ENCODE measurements at regions not wholly inside any gene's neighbourhood (a gene's known extent, or its start where the extent isn't known, plus 50 kb on each side); places are given as distances from the start of the nearest gene placed in this dataset.
"Not testable (repeated sequence)": the region's sequence is repeated elsewhere in the genome, so short reads cannot be mapped to it uniquely, and the experiment has no call there.

DNA sequence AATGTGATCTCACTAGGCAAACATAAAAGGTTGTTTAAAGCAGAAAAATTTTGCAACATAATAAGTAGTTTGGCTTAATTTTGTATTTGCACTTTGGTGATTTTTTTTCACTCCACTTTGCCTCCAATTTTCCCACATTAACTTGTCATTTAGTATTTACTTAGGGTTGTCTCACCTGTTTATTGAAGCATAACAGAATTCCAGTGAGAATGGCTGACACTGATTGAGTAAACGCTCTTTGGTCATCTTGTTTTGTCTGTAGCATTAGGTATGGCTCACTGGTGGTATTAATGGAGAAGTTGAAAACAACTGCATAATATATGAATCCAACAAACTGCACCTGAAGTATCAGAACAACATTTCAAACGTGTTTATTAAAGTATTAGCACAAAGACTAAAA lies 799.5 kb upstream of the ADGRL3 start:
- no peak for DNase-seq

GRCh38 chr4:60404027-60404426 lies 796.1 kb upstream of the ADGRL3 start:
- DNase-seq, result no peak

- DNase-seq, result no peak
These were observed 777.7 kb upstream of the ADGRL3 start for GRCh38 chr4:60422439-60422838.

GRCh38 chr4:60423573-60424184 lies 776.4 kb upstream of the ADGRL3 start:
- DNase-seq, result not testable (repeated sequence)

DNA sequence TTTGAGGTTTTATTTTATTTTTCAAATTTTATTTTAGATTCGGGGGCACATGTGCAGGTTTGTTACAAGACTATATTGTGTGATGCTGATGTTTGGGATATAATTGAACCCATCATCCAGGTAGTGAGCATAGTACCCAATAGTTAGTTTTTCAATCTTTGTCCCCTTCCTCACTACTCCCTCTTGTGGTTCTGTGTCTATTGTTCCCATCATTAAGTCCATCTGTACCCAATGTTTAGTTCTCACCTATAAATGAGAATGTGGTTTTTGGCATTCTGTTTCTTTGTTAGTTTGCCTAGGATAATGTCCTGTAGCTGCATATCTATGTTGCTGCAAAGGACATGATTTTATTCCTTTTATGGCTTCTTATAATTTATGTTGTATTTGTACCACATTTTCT lies 767.2 kb upstream of the ADGRL3 start:
- DNase-seq, result no peak

GRCh38 chr4:60443068-60443467 lies 757.1 kb upstream of the ADGRL3 start:
- DNase-seq, result no peak

DNA sequence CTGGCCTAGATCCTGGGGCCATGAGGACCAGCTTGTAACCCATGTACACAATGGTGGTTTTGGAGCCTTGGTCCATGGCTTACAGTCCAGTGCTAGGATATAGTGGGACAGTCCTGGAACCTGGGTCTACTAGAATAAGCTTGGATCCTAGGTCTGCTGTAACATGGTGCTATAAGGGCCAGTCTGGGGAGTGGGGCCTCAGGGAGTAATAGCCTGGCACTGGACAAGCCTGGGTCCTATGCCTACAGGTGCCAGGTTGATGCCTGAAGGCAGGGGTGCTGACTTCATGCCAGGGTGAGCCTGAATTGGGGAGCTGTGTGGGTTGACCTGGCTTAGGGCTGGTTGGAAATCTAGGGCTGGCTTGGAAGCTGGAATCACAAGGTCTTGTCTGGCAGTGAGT lies 756.3 kb upstream of the ADGRL3 start:
- no peak for DNase-seq

DNA sequence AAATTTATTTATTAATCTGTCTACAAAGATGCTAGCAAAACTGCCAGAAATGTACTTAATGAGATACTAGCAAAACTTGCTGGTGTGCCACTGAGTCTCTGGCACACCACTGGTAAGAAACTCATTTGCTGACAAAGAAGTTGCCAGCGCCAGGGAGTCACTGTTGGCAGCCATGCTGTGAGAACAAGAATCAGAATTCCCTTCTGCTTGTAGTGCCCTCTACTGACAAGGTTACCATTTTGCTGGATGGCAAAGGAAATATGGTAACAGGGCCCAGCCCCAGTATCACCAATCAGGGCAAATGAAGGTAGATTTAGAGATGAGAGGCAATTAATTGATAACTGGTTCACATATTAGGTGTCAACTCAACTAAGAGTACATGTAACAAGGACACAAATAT lies 750.1 kb upstream of the ADGRL3 start:
- no peak for DNase-seq

GRCh38 chr4:60452266-60452665 lies 747.9 kb upstream of the ADGRL3 start:
- peak; percentile 91 for DNase-seq

DNA sequence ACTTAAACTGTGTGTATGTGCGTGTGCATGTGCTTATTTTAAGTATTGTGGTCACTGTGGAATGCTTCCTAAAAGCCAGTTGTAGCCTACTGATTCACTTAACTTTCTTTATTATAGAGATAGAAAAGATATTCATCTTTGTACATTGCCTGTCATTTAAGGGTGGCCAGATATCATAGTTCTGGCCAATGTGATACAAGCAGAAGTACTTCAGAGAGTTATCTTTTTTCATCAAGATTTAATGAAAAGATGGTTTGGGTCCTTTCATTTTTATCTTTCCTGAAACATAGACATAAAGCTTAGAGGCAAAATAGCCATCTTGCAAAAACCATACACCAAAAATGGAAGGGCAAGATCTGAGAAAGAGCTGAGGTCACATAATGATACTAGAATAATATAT lies 744.7 kb upstream of the ADGRL3 start:
- no peak for DNase-seq

DNA sequence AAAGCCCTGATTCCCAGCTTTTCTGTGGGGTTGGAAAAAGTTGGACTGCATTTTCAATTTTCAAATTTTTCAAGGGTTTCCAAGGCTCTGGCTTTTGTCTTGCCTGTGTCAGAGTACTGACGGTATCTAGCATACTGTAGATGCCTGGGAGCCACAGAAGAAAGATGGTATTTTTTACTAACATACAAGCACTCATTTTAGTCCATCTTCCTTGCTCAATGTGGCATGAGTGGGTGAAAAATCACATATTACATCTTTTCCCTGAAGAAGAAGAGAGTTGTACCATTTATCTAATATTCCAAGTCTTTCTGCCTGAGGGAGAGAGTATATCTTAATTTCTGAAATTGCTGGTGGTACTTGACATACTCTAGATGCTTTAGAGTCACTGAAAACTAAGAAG lies 738.6 kb upstream of the ADGRL3 start:
- no peak for DNase-seq

DNA sequence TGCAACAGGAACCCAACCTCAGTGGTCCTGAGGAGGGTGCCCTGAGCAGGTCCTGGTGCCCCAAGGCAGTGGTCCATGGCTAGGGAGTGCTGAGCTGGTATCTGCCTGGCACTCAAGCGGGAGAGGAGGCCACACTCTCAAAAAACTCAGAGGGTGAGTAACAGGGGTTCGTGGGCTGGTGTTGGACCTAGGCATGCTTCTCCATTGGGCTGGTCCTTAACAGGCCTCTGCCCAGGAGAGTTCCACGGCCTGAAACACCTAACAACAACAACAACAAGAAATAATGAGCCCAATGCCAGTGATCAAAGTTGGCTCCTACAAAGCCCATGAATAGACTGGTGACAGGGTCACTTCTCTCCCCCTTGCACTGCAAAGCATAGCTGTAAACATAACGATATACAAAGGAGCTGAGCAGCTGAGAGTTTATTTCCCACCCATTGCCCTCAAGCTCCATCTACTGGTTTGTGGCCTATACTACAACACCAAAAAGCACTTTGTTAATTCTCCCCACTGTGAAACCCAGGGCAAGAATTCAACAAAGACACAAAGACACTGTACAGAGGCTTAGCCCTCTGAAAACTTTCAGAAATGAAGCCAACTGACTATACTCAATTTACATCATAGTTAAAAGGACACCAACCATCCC lies 736.1 kb upstream of the ADGRL3 start:
- DNase-seq, result no peak

GRCh38 chr4:60482921-60483351 lies 717.2 kb upstream of the ADGRL3 start:
- DNase-seq, result peak; percentile 71

- DNase-seq, result no peak
These were observed 714.9 kb upstream of the ADGRL3 start for GRCh38 chr4:60485276-60485675.

- not testable (repeated sequence) for DNase-seq
These were observed 712.9 kb upstream of the ADGRL3 start for GRCh38 chr4:60487118-60487761.

GRCh38 chr4:60500810-60501209 lies 699.3 kb upstream of the ADGRL3 start:
- no peak for DNase-seq

DNA sequence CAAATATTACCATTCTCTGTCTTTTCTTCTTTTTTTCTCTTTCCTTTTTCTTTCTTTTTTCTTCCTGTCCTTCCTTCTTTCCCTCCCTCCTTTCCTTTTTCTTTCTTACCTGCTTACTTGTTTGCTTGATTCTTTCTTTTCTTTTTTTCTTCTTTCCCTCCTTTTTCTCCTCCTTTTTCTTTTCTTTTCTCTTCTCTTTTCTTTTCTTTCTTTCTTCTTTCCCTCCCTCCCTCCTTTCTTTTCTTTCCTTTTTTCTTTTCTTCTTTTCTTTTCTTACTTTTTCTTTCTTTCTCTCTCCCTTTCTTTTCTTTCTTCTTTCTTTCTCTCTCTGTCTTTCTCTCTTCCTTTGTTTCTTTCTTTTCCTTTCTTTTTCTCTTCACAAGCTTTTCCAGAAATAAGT lies 697.4 kb upstream of the ADGRL3 start:
- no peak for DNase-seq

GRCh38 chr4:60506061-60506460 lies 694.1 kb upstream of the ADGRL3 start:
- DNase-seq, result no peak

DNA sequence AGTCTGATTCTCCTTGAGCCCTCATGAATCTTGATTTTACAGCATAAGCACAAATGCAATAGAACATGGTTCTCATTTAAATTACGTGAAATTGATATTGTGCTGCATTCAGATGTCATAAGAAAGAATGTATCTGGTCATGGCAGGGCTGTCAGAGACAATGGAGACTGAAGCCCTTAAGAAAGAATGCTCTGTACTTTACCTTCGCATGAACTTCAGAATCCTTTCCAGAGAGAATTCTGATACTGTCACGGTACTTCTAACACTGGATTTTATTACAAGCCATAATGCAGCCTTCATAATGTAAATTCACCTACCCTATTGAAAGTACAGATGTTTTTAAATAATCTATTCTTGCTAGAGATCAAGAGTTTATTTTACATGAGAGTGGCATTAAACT lies 677.9 kb upstream of the ADGRL3 start:
- DNase-seq, result no peak

DNA sequence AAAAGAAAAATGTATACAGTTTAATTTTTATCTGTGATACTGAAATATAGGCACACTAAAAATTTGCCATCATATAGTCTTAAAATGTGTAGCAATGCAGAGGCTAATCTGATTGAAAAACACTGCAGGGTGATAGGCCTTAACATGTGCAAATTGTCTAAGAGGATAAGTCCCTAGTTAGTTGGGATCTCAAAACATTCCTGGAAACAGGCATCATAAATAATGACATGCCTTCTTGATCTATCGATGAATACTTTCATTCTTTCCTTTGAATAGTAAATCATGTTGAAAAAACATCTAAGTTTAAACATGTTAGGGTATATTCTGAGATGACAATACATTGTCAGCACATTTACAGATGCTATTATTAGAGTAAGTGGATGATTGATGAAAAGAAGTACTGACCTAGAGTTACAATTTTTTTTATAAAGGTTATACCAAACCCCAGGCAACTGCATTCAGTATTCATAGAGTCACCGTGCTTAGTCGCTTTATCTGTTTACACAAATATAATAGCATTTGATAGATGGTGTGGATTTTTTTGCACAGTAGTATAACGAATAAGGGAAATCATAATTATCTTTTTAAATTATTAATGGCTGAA lies 668.2 kb upstream of the ADGRL3 start:
- DNase-seq, result no peak

- no peak for DNase-seq
These were observed 655.1 kb upstream of the ADGRL3 start for GRCh38 chr4:60544981-60545380.

- peak; percentile 68 for DNase-seq
These were observed 637.8 kb upstream of the ADGRL3 start for GRCh38 chr4:60562334-60562733.

DNA sequence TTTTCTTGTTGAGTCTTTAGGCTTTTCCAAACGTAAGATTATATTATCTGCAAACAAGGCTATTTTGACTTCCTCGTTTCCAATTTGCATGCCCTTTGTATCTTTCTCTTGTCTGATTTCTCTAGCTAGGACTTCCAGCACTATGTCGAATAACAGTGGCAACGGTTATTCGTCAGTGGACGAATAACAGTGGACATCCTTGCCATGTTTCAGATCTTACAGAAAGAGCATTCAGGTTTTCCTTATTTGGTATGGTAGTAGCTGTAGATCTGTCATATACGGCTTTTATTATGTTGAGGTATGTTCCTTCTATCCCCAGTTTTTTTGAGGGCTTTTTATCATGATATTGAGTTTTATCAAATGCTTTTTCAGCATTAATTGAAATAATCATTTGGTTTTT lies 634.6 kb upstream of the ADGRL3 start:
- DNase-seq, result no peak

DNA sequence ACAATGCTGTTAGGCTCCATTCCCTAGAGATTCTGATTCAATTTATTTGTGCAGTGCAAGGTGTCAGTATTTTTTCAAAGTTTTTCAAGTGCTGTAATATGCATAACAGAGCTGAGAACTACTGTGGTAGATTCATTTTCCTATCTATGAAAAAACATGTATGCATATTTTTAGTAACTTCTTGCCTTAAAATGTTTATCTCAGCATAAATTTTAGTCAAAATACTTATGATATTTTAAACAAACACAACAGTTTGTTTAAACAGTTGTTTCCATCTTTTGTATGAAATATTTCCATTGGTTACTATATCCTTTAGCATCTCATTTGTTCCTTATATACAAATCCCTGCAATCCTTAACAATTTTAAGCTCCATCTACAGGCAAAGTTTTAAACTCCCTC lies 624.8 kb upstream of the ADGRL3 start:
- no peak for DNase-seq

Data from NCI-H524 treated with DMSO at 0.1 percent for 48 hours (cell line).